ENCODE measurements at regions not wholly inside any gene's neighbourhood (a gene's known extent, or its start where the extent isn't known, plus 50 kb on each side); places are given as distances from the start of the nearest gene placed in this dataset.

DNA sequence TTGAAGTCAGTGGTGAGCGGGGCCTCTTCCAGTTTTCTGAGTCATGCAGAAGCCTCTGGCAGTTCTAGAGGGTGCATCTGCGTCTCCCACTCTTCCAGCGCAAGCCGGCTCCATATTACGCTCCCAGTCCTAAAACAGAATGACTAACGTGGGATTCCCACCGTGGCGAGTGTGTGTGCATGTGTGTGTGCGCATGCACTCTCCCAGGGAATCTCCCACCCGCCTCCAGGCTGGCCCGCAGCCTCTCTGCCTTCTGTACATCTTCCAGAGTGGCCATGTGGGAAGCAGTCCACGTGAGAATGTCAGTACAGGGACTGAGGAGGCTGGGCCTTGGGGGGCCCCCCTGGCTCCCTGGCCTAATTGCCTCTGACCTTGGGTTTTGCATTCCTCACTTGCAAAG, 87.7 kb downstream of the LSM3 start (continued):
- no peak for TF ChIP-seq SP1 (CRISPR knock-in tag; conservative IDR thresholded peaks at IDR 0.05)

DNA sequence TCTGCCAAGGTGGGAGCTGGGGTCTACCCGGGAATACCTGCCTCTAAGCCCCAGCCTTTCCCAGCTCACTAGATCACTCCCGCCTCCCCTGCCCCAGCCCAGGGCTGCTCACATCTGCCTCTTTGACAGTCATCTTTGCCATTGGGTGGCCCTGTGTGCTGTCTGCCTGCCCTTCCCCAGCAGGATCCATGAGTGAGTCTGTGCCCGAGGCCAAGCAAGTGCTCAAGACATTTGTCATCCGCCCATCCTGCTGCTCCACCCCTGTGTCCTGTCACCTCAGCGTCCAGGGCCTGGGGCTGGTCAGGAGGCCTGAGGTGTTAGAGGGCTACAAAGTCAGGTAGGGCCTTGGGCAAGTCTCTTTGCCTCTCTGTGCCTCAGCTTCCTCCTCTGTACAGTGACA, 89.4 kb downstream of the LSM3 start:
- CTCF ChIA-PET, result interaction anchor here (0.8 to 1.2 kb wide), 3 partner anchors 11 to 387 kb away, joined by 3 to 5 read pairs (median 4); no protein-coding TSS in a partner anchor
- Mint-ChIP-seq H3K4me3 (no peak overlapping the region), H3K27ac (no peak overlapping the region), H3K4me1 (peaks cover 41% of the 10 kb centered on the region), H3K9me3 (peaks cover 19% of the 10 kb centered on the region), H3K36me3 (peaks cover 16% of the 10 kb centered on the region), H3K27me3 (ENCODE audit: low read depth) (peaks cover 11% of the 10 kb centered on the region)
- TF ChIP-seq CREB1 (CRISPR knock-in tag; IDR thresholded peaks at IDR 0.05) (no peak), ESRRA (CRISPR knock-in tag; IDR thresholded peaks at IDR 0.05; ENCODE audit: borderline replicate concordance) (no peak), EMX1 (CRISPR knock-in tag; IDR thresholded peaks at IDR 0.05) (no peak)
- TF ChIP-seq, protein P1, sequence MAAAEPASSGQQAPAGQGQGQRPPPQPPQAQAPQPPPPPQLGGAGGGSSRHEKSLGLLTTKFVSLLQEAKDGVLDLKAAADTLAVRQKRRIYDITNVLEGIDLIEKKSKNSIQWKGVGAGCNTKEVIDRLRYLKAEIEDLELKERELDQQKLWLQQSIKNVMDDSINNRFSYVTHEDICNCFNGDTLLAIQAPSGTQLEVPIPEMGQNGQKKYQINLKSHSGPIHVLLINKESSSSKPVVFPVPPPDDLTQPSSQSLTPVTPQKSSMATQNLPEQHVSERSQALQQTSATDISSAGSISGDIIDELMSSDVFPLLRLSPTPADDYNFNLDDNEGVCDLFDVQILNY (CRISPR knock-in tag; IDR thresholded peaks at IDR 0.05), result no peak
- ATAC-seq, result no peak
- POLR2A ChIA-PET, result interaction anchor here (1.1 kb wide), 1 partner anchor 135 kb away, joined by 3 read pairs; no protein-coding TSS in a partner anchor
- DNase-seq (ENCODE audit: low spot score), result no peak

DNA sequence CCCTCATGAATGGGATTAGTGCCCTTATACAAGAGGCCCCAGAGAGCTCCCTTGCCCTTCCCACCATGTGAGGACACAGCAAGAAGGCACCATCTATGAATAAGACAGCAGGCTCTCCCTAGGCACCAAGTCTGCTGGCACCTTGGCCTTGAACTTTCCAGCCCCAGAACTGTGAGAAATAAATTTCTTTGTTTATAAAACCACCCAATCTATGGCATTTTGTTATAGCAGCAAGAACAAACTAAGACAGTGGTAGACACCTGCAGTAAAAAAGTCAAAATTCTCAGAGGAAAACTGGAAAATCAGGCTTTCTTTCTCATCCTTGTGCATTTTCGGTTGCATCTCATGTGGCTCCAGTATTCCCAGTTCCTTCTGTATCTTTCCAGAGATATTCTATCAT, 90.3 kb downstream of the LSM3 start:
- H3K27ac Mint-ChIP-seq, result no peak overlapping the region
- peaks cover 11% of the 10 kb centered on the region for H3K27me3 Mint-ChIP-seq (ENCODE audit: low read depth)
- peaks cover 8% of the 10 kb centered on the region for H3K36me3 Mint-ChIP-seq
- TF ChIP-seq, protein P2, sequence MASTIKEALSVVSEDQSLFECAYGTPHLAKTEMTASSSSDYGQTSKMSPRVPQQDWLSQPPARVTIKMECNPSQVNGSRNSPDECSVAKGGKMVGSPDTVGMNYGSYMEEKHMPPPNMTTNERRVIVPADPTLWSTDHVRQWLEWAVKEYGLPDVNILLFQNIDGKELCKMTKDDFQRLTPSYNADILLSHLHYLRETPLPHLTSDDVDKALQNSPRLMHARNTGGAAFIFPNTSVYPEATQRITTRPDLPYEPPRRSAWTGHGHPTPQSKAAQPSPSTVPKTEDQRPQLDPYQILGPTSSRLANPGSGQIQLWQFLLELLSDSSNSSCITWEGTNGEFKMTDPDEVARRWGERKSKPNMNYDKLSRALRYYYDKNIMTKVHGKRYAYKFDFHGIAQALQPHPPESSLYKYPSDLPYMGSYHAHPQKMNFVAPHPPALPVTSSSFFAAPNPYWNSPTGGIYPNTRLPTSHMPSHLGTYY (CRISPR knock-in tag; IDR thresholded peaks at IDR 0.05), result no peak
- TF ChIP-seq, protein P3, sequence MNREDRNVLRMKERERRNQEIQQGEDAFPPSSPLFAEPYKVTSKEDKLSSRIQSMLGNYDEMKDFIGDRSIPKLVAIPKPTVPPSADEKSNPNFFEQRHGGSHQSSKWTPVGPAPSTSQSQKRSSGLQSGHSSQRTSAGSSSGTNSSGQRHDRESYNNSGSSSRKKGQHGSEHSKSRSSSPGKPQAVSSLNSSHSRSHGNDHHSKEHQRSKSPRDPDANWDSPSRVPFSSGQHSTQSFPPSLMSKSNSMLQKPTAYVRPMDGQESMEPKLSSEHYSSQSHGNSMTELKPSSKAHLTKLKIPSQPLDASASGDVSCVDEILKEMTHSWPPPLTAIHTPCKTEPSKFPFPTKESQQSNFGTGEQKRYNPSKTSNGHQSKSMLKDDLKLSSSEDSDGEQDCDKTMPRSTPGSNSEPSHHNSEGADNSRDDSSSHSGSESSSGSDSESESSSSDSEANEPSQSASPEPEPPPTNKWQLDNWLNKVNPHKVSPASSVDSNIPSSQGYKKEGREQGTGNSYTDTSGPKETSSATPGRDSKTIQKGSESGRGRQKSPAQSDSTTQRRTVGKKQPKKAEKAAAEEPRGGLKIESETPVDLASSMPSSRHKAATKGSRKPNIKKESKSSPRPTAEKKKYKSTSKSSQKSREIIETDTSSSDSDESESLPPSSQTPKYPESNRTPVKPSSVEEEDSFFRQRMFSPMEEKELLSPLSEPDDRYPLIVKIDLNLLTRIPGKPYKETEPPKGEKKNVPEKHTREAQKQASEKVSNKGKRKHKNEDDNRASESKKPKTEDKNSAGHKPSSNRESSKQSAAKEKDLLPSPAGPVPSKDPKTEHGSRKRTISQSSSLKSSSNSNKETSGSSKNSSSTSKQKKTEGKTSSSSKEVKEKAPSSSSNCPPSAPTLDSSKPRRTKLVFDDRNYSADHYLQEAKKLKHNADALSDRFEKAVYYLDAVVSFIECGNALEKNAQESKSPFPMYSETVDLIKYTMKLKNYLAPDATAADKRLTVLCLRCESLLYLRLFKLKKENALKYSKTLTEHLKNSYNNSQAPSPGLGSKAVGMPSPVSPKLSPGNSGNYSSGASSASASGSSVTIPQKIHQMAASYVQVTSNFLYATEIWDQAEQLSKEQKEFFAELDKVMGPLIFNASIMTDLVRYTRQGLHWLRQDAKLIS (CRISPR knock-in tag; IDR thresholded peaks at IDR 0.05; ENCODE audit: borderline replicate concordance), result no peak
- TF ChIP-seq NR1H2 (CRISPR knock-in tag; IDR thresholded peaks at IDR 0.05), result no peak
- TF ChIP-seq SMAD3 (CRISPR knock-in tag; IDR thresholded peaks at IDR 0.05; ENCODE audit: borderline replicate concordance), result no peak
- TF ChIP-seq HMGA2 (CRISPR knock-in tag; IDR thresholded peaks at IDR 0.05), result no peak
- TF ChIP-seq, protein P4, sequence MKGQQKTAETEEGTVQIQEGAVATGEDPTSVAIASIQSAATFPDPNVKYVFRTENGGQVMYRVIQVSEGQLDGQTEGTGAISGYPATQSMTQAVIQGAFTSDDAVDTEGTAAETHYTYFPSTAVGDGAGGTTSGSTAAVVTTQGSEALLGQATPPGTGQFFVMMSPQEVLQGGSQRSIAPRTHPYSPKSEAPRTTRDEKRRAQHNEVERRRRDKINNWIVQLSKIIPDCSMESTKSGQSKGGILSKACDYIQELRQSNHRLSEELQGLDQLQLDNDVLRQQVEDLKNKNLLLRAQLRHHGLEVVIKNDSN (CRISPR knock-in tag; IDR thresholded peaks at IDR 0.05), result no peak
- TF ChIP-seq, protein P5, sequence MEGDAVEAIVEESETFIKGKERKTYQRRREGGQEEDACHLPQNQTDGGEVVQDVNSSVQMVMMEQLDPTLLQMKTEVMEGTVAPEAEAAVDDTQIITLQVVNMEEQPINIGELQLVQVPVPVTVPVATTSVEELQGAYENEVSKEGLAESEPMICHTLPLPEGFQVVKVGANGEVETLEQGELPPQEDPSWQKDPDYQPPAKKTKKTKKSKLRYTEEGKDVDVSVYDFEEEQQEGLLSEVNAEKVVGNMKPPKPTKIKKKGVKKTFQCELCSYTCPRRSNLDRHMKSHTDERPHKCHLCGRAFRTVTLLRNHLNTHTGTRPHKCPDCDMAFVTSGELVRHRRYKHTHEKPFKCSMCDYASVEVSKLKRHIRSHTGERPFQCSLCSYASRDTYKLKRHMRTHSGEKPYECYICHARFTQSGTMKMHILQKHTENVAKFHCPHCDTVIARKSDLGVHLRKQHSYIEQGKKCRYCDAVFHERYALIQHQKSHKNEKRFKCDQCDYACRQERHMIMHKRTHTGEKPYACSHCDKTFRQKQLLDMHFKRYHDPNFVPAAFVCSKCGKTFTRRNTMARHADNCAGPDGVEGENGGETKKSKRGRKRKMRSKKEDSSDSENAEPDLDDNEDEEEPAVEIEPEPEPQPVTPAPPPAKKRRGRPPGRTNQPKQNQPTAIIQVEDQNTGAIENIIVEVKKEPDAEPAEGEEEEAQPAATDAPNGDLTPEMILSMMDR (IDR thresholded peaks at IDR 0.05), result no peak
- no peak for TF ChIP-seq ELF4 (CRISPR knock-in tag; IDR thresholded peaks at IDR 0.05; ENCODE audit: low read depth)
- no peak overlapping the region for H3K4me3 Mint-ChIP-seq
- ChIA-PET CTCF (interaction anchor here (1.2 kb wide), 1 partner anchor 388 kb away, joined by 4 read pairs; no protein-coding TSS in a partner anchor), POLR2A (no interaction called here)
- peaks cover 10% of the 10 kb centered on the region for H3K9me3 Mint-ChIP-seq
- DNase-seq (ENCODE audit: low spot score), result no peak
- H3K4me1 Mint-ChIP-seq, result peaks cover 51% of the 10 kb centered on the region
- no peak for ATAC-seq

All from WTC11 (cell line).